ENCODE measurements at regions not wholly inside any gene's neighbourhood (a gene's known extent, or its start where the extent isn't known, plus 50 kb on each side); places are given as distances from the start of the nearest gene placed in this dataset.
A peak's percentile ranks its signal among the peaks of the same experiment; 100 is the strongest.

DNA sequence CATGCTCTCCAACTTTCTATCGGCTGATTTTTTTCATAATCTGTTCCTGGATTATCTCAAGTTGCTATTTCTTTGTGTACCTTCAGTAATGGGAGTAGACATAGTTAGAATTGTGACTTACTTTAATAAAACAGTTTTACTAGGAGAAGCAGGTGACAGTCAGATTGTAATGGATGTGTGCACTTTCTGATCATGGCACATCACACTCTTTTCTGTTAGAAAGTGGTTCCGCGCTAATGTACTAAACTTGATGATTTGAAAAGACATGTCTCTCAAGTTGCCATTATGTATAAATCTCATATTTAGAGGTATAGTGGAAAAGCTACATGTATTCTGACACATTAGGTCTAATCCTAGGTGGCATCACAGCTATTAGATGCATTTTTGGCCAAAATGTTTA, 121.3 kb upstream of the CDH8 start:
- FAIRE-seq (no peak), DNase-seq (ENCODE audit: low read depth) (no peak)
- no peaks in the 10 kb centered on the region for H3K27me3 ChIP-seq (ENCODE audit: control insufficient read depth, insufficient read depth, low read length)
- no peak overlapping the region for H3K4me3 ChIP-seq (ENCODE audit: low read depth, low read length)
- no peaks in the 10 kb centered on the region for H3K36me3 ChIP-seq (ENCODE audit: control insufficient read depth, insufficient read depth, low read length)
- TF ChIP-seq, protein P1, sequence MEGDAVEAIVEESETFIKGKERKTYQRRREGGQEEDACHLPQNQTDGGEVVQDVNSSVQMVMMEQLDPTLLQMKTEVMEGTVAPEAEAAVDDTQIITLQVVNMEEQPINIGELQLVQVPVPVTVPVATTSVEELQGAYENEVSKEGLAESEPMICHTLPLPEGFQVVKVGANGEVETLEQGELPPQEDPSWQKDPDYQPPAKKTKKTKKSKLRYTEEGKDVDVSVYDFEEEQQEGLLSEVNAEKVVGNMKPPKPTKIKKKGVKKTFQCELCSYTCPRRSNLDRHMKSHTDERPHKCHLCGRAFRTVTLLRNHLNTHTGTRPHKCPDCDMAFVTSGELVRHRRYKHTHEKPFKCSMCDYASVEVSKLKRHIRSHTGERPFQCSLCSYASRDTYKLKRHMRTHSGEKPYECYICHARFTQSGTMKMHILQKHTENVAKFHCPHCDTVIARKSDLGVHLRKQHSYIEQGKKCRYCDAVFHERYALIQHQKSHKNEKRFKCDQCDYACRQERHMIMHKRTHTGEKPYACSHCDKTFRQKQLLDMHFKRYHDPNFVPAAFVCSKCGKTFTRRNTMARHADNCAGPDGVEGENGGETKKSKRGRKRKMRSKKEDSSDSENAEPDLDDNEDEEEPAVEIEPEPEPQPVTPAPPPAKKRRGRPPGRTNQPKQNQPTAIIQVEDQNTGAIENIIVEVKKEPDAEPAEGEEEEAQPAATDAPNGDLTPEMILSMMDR (IDR thresholded peaks at IDR 0.05; ENCODE audit: insufficient read depth, low read length, severe bottlenecking), result no peak

GRCh38 chr16:62156971-62157370, 120.7 kb upstream of the CDH8 start:
- H3K36me3 ChIP-seq (ENCODE audit: control insufficient read depth, insufficient read depth, low read length), result no peaks in the 10 kb centered on the region
- H3K27me3 ChIP-seq (ENCODE audit: control insufficient read depth, insufficient read depth, low read length), result no peaks in the 10 kb centered on the region
- FAIRE-seq, result no peak
- H3K4me3 ChIP-seq (ENCODE audit: low read depth, low read length), result no peak overlapping the region
- TF ChIP-seq, protein P1 (IDR thresholded peaks at IDR 0.05; ENCODE audit: insufficient read depth, low read length, severe bottlenecking), result no peak
- no peak for DNase-seq (ENCODE audit: low read depth)

- TF ChIP-seq, protein P1 (IDR thresholded peaks at IDR 0.05; ENCODE audit: insufficient read depth, low read length, severe bottlenecking), result no peak
- Histone ChIP-seq H3K27me3 (ENCODE audit: control insufficient read depth, insufficient read depth, low read length) (no peaks in the 10 kb centered on the region), H3K4me3 (ENCODE audit: low read depth, low read length) (no peak overlapping the region), H3K36me3 (ENCODE audit: control insufficient read depth, insufficient read depth, low read length) (no peaks in the 10 kb centered on the region)
- DNase-seq (ENCODE audit: low read depth) (peak; percentile 4), FAIRE-seq (no peak)
Measured at GRCh38 chr16:62149631-62150030, 113.4 kb upstream of the CDH8 start.

GRCh38 chr16:62137996-62138395, 101.8 kb upstream of the CDH8 start:
- FAIRE-seq (no peak), DNase-seq (ENCODE audit: low read depth) (no peak)
- Histone ChIP-seq H3K27me3 (ENCODE audit: control insufficient read depth, insufficient read depth, low read length) (no peaks in the 10 kb centered on the region), H3K4me3 (ENCODE audit: low read depth, low read length) (no peak overlapping the region), H3K36me3 (ENCODE audit: control insufficient read depth, insufficient read depth, low read length) (no peaks in the 10 kb centered on the region)
- TF ChIP-seq, protein P1 (IDR thresholded peaks at IDR 0.05; ENCODE audit: insufficient read depth, low read length, severe bottlenecking), result no peak

DNA sequence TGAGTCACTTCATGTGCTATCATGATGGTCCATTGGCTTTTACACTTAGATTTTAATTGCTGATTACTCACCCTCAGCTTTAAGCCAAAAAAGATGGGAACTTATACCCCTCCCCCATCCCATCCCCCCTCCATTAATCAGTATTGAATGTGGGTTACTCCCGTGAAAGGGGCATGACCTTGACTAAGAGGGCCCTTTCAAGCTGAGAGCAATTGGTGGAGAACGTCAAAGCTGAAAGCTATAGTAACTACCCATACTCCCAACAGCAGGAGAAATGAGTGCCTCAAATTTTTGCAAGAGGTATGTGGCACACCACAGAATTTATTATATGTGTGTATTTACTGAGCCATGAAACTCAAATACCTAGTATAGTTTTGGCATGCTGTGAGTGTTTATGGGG, 99.7 kb upstream of the CDH8 start:
- H3K27me3 ChIP-seq (ENCODE audit: control insufficient read depth, insufficient read depth, low read length), result no peaks in the 10 kb centered on the region
- H3K4me3 ChIP-seq (ENCODE audit: low read depth, low read length), result no peak overlapping the region
- FAIRE-seq (no peak), DNase-seq (ENCODE audit: low read depth) (no peak)
- no peaks in the 10 kb centered on the region for H3K36me3 ChIP-seq (ENCODE audit: control insufficient read depth, insufficient read depth, low read length)
- TF ChIP-seq, protein P1 (IDR thresholded peaks at IDR 0.05; ENCODE audit: insufficient read depth, low read length, severe bottlenecking), result no peak

- TF ChIP-seq, protein P1 (IDR thresholded peaks at IDR 0.05; ENCODE audit: insufficient read depth, low read length, severe bottlenecking), result no peak
- H3K27me3 ChIP-seq (ENCODE audit: control insufficient read depth, insufficient read depth, low read length), result no peaks in the 10 kb centered on the region
- FAIRE-seq, result no peak
Measured at GRCh38 chr16:62135446-62135845, 99.2 kb upstream of the CDH8 start.

More at GRCh38 chr16:62135446-62135845, 99.2 kb upstream of the CDH8 start:
- H3K4me3 ChIP-seq (ENCODE audit: low read depth, low read length), result no peak overlapping the region
- no peak for DNase-seq (ENCODE audit: low read depth)
- no peaks in the 10 kb centered on the region for H3K36me3 ChIP-seq (ENCODE audit: control insufficient read depth, insufficient read depth, low read length)

Measured in bronchial epithelial cell (primary cell).